Kidney (tissue), 13 donors: ENCODE measurements at regions not wholly inside any gene's neighbourhood (a gene's known extent, or its start where the extent isn't known, plus 50 kb on each side); places are given as distances from the start of the nearest gene placed in this dataset.

Experiments
- DNase-seq, 5 donors: peaks; one replicate each; pipeline ENCODE4 v3.0.0-alpha.2; 2013 to 2020
- FAIRE-seq: peaks from 2 replicates; lab custom pipeline; 2012; peaks lifted over from hg19 to GRCh38; lab: Jason Lieb, UNC
- H3K27ac ChIP-seq, 2 donors: one replicate each; pipeline ENCODE4 v1.7.0; 2013; ENCODE audit warnings: low read depth in 2 of 2, low read length in 2 of 2, inconsistent platforms in 1 of 2
- H3K27me3 ChIP-seq: one replicate; pipeline ENCODE4 v1.7.1; 2013; ENCODE audit warnings: low read length, inconsistent platforms; ENCODE audit not compliant: control insufficient read depth, insufficient read depth
- H3K36me3 ChIP-seq, 3 donors: one replicate each; pipeline versions ENCODE4 v1.7.0 to v1.7.1; 2013; ENCODE audit warnings: low read length in 3 of 3, control low read depth in 1 of 3, inconsistent platforms in 1 of 3; ENCODE audit not compliant: insufficient read depth in 3 of 3, control insufficient read depth in 2 of 3
- H3K4me1 ChIP-seq, 3 donors: one replicate each; pipeline versions ENCODE4 v1.7.0 to v1.7.1; 2013; ENCODE audit warnings: low read length in 3 of 3, inconsistent platforms in 1 of 3, low read depth in 1 of 3; ENCODE audit not compliant: control insufficient read depth in 2 of 3, insufficient read depth in 2 of 3
- H3K4me3 ChIP-seq, 3 donors: one replicate each; pipeline versions ENCODE4 v1.7.0 to v1.8.1; 2013; ENCODE audit warnings: low read length in 3 of 3, control low read depth in 1 of 3, inconsistent platforms in 1 of 3
- H3K9ac ChIP-seq, 3 donors: one replicate each; pipeline versions ENCODE4 v1.7.0 to v1.7.1; 2013; ENCODE audit warnings: low read length in 3 of 3, control low read depth in 1 of 3, inconsistent platforms in 1 of 3
- H3K9me3 ChIP-seq, 3 donors: one replicate each; pipeline versions ENCODE4 v1.7.0 to v1.7.1; 2013; ENCODE audit warnings: low read length in 3 of 3, control low read depth in 1 of 3, inconsistent platforms in 1 of 3; ENCODE audit not compliant: control insufficient read depth in 2 of 3, insufficient read depth in 1 of 3
- CTCF ChIP-seq: IDR thresholded peaks from 3 replicates; pipeline ENCODE4 v1.5.1; 2012; ENCODE audit warnings: mild to moderate bottlenecking, moderate library complexity, borderline replicate concordance; ENCODE audit not compliant: insufficient read depth; ENCODE audit errors: extremely low read depth
- intact Hi-C: fragments of 100-400 bp; cut with DNase I; formaldehyde crosslinking; loops from one replicate; pipeline ENCODE4 v1.11.1; 2022
- donor health status: control.
- donor health status: control.
- donor health status: control.
- donor health status: control.
- donor health status: control.
- donor health status: DM: yes; HTN: yes; CAD: no.
- donor health status: Normal renal cell carcinoma (clear cell type).

- DNase-seq (peak in 1 of 5 donors; percentile 25), FAIRE-seq (no peak)
- TF ChIP-seq CTCF, result no peak
- intact Hi-C loops, result no loop called here
- Histone ChIP-seq H3K4me3 (no peak overlapping the region), H3K4me1 (no peaks in the 10 kb centered on the region), H3K9me3 (no peaks in the 10 kb centered on the region), H3K27ac (no peak overlapping the region), H3K36me3 (no peaks in the 10 kb centered on the region), H3K27me3 (no peaks in the 10 kb centered on the region), H3K9ac (no peak overlapping the region)
Measured at GRCh38 chr5:14954616-14955343, 83.2 kb upstream of the ANKH start.

- FAIRE-seq (no peak), DNase-seq (no peak)
- Histone ChIP-seq H3K4me3 (no peak overlapping the region), H3K27me3 (no peaks in the 10 kb centered on the region), H3K9me3 (no peaks in the 10 kb centered on the region), H3K9ac (no peak overlapping the region), H3K27ac (no peak overlapping the region), H3K36me3 (no peaks in the 10 kb centered on the region), H3K4me1 (no peaks in the 10 kb centered on the region)
- intact Hi-C loops, result no loop called here
- TF ChIP-seq CTCF, result no peak
Measured at GRCh38 chr5:14954216-14954615, 82.6 kb upstream of the ANKH start.

GRCh38 chr5:14953075-14953607 lies 81.6 kb upstream of the ANKH start:
- DNase-seq (no peak), FAIRE-seq (no peak)
- Histone ChIP-seq H3K4me1 (no peaks in the 10 kb centered on the region), H3K9me3 (no peaks in the 10 kb centered on the region), H3K4me3 (no peak overlapping the region), H3K27ac (no peak overlapping the region), H3K36me3 (no peaks in the 10 kb centered on the region), H3K27me3 (no peaks in the 10 kb centered on the region), H3K9ac (no peak overlapping the region)
- intact Hi-C loops, result no loop called here
- no peak for TF ChIP-seq CTCF
